Activated CD4-positive, alpha-beta memory T cell treated with anti-CD3 and anti-CD28 coated beads for 36 hours (primary cell): ENCODE measurements at regions not wholly inside any gene's neighbourhood (a gene's known extent, or its start where the extent isn't known, plus 50 kb on each side); places are given as distances from the start of the nearest gene placed in this dataset.

Experiments used
- CTCF ChIA-PET: fragments of 350-600 bp; sonication (Branson Sonifier 250); formaldehyde crosslinking; loops from one replicate; lab custom pipeline; 2021; ENCODE audit warnings: antibody characterized with exemption, inconsistent platforms; lab: Charles Lee
- POLR2A ChIA-PET: fragments of 350-600 bp; sonication (Branson Sonifier 250); formaldehyde crosslinking; loops from one replicate; lab custom pipeline; 2021; ENCODE audit warnings: antibody characterized with exemption; lab: Charles Lee
- DNase-seq: peaks from one replicate; pipeline ENCODE4 v3.0.0-alpha.2; 2020
- H3K27ac Mint-ChIP-seq: one replicate; pipeline ENCODE4 v1.8.0; 2021; ENCODE audit warnings: mixed read lengths
- H3K27me3 Mint-ChIP-seq: one replicate; pipeline ENCODE4 v1.8.0; 2021; ENCODE audit warnings: mixed read lengths
- H3K36me3 Mint-ChIP-seq: one replicate; pipeline ENCODE4 v1.8.0; 2021; ENCODE audit warnings: mixed read lengths
- H3K4me1 Mint-ChIP-seq: one replicate; pipeline ENCODE4 v1.8.0; 2021; ENCODE audit warnings: low read depth, mixed read lengths
- H3K4me3 Mint-ChIP-seq: one replicate; pipeline ENCODE4 v1.8.0; 2021; ENCODE audit warnings: mild to moderate bottlenecking, mixed read lengths
- H3K9me3 Mint-ChIP-seq: one replicate; pipeline ENCODE4 v1.8.0; 2021; ENCODE audit warnings: mixed read lengths
- intact Hi-C: fragments of 100-400 bp; cut with micrococcal nuclease; formaldehyde crosslinking; loops from one replicate; pipeline ENCODE4 v1.15.1; 2023

GRCh38 chr15:98427321-98427720 lies 221.0 kb upstream of the IGF1R start:
- Mint-ChIP-seq H3K27ac (no peak overlapping the region), H3K36me3 (no peaks in the 10 kb centered on the region), H3K9me3 (no peaks in the 10 kb centered on the region), H3K4me1 (peaks cover 5% of the 10 kb centered on the region), H3K27me3 (peaks cover 42% of the 10 kb centered on the region), H3K4me3 (no peak overlapping the region)
- no peak for DNase-seq
- ChIA-PET CTCF (interaction anchor here (1.0 to 2.5 kb wide), 5 partner anchors 13 to 119 kb away, joined by 4 to 17 read pairs (median 4); no protein-coding TSS in a partner anchor), POLR2A (no interaction called here)
- intact Hi-C loops: no loop called here

GRCh38 chr15:98428253-98428989 lies 219.9 kb upstream of the IGF1R start:
- DNase-seq: peak; percentile 65
- CTCF ChIA-PET: interaction anchor here (0.5 to 2.6 kb wide), 10 partner anchors 9 to 159 kb away, joined by 3 to 25 read pairs (median 4); no protein-coding TSS in a partner anchor
- H3K27me3 Mint-ChIP-seq: peaks cover 34% of the 10 kb centered on the region
- no peaks in the 10 kb centered on the region for H3K9me3 Mint-ChIP-seq
- no peak overlapping the region for H3K4me3 Mint-ChIP-seq
- intact Hi-C loops: loop anchor here (1.0 kb wide), 1 partner anchor 117 kb away; no protein-coding TSS in a partner anchor
- H3K4me1 Mint-ChIP-seq: peaks cover 5% of the 10 kb centered on the region
- POLR2A ChIA-PET: no interaction called here
- H3K36me3 Mint-ChIP-seq: no peaks in the 10 kb centered on the region
- no peak overlapping the region for H3K27ac Mint-ChIP-seq

- ChIA-PET CTCF (interaction anchor here (1.1 to 1.6 kb wide), 2 partner anchors 9 to 646 kb away, joined by 3 to 4 read pairs; no protein-coding TSS in a partner anchor), POLR2A (no interaction called here)
- Mint-ChIP-seq H3K4me3 (no peak overlapping the region), H3K27me3 (peaks cover 30% of the 10 kb centered on the region), H3K27ac (no peak overlapping the region), H3K4me1 (peaks cover 5% of the 10 kb centered on the region), H3K9me3 (no peaks in the 10 kb centered on the region), H3K36me3 (no peaks in the 10 kb centered on the region)
- DNase-seq: no peak
- intact Hi-C loops: no loop called here
Observed at GRCh38 chr15:98431171-98431570, 217.2 kb upstream of the IGF1R start.

- H3K27me3 Mint-ChIP-seq: peaks cover 19% of the 10 kb centered on the region
- H3K36me3 Mint-ChIP-seq: no peaks in the 10 kb centered on the region
- intact Hi-C loops: no loop called here
- no peak for DNase-seq
- H3K9me3 Mint-ChIP-seq: no peaks in the 10 kb centered on the region
- no peak overlapping the region for H3K4me3 Mint-ChIP-seq
- CTCF ChIA-PET: no interaction called here
- POLR2A ChIA-PET: no interaction called here
- no peak overlapping the region for H3K27ac Mint-ChIP-seq
- H3K4me1 Mint-ChIP-seq: peaks cover 5% of the 10 kb centered on the region
Observed at GRCh38 chr15:98433346-98433745, 215.0 kb upstream of the IGF1R start.

GRCh38 chr15:98433856-98434255 lies 214.5 kb upstream of the IGF1R start:
- Mint-ChIP-seq H3K9me3 (no peaks in the 10 kb centered on the region), H3K36me3 (no peaks in the 10 kb centered on the region), H3K4me3 (no peak overlapping the region), H3K27me3 (peaks cover 15% of the 10 kb centered on the region), H3K4me1 (peaks cover under 1% of the 10 kb centered on the region), H3K27ac (no peak overlapping the region)
- POLR2A ChIA-PET: no interaction called here
- CTCF ChIA-PET: no interaction called here
- DNase-seq: no peak
- intact Hi-C loops: no loop called here

- ChIA-PET POLR2A (no interaction called here), CTCF (no interaction called here)
- no peak for DNase-seq
- Mint-ChIP-seq H3K4me3 (no peak overlapping the region), H3K9me3 (no peaks in the 10 kb centered on the region), H3K27ac (no peak overlapping the region), H3K27me3 (peaks cover 8% of the 10 kb centered on the region), H3K4me1 (no peaks in the 10 kb centered on the region), H3K36me3 (no peaks in the 10 kb centered on the region)
- intact Hi-C loops: no loop called here
Observed at GRCh38 chr15:98437752-98438151, 210.6 kb upstream of the IGF1R start.

- no peak for DNase-seq
- Mint-ChIP-seq H3K4me1 (no peaks in the 10 kb centered on the region), H3K36me3 (no peaks in the 10 kb centered on the region), H3K27ac (no peak overlapping the region), H3K4me3 (no peak overlapping the region), H3K27me3 (peaks cover 10% of the 10 kb centered on the region), H3K9me3 (no peaks in the 10 kb centered on the region)
- POLR2A ChIA-PET: no interaction called here
- CTCF ChIA-PET: no interaction called here
- intact Hi-C loops: no loop called here
Observed at GRCh38 chr15:98438326-98438725, 210.0 kb upstream of the IGF1R start.

GRCh38 chr15:98438907-98439306 lies 209.4 kb upstream of the IGF1R start:
- no peak overlapping the region for H3K27ac Mint-ChIP-seq
- H3K4me3 Mint-ChIP-seq: no peak overlapping the region
- H3K9me3 Mint-ChIP-seq: no peaks in the 10 kb centered on the region
- DNase-seq: no peak
- CTCF ChIA-PET: no interaction called here
- intact Hi-C loops: no loop called here
- no peaks in the 10 kb centered on the region for H3K4me1 Mint-ChIP-seq
- POLR2A ChIA-PET: no interaction called here
- H3K27me3 Mint-ChIP-seq: peaks cover 10% of the 10 kb centered on the region
- no peaks in the 10 kb centered on the region for H3K36me3 Mint-ChIP-seq

GRCh38 chr15:98439523-98439942 lies 208.8 kb upstream of the IGF1R start:
- Mint-ChIP-seq H3K27me3 (peaks cover 13% of the 10 kb centered on the region), H3K4me1 (no peaks in the 10 kb centered on the region), H3K27ac (no peak overlapping the region), H3K4me3 (no peak overlapping the region), H3K9me3 (no peaks in the 10 kb centered on the region), H3K36me3 (no peaks in the 10 kb centered on the region)
- intact Hi-C loops: no loop called here
- CTCF ChIA-PET: interaction anchor here (0.9 to 1.0 kb wide), 2 partner anchors 14 to 18 kb away, joined by 3 read pairs; no protein-coding TSS in a partner anchor
- DNase-seq: no peak
- POLR2A ChIA-PET: no interaction called here

- no peak overlapping the region for H3K27ac Mint-ChIP-seq
- peaks cover 13% of the 10 kb centered on the region for H3K27me3 Mint-ChIP-seq
- ChIA-PET POLR2A (no interaction called here), CTCF (interaction anchor here (1.0 to 1.7 kb wide), 2 partner anchors 13 to 14 kb away, joined by 4 read pairs; no protein-coding TSS in a partner anchor)
- no peaks in the 10 kb centered on the region for H3K36me3 Mint-ChIP-seq
- H3K4me3 Mint-ChIP-seq: no peak overlapping the region
- H3K9me3 Mint-ChIP-seq: no peaks in the 10 kb centered on the region
- no peak for DNase-seq
- no peaks in the 10 kb centered on the region for H3K4me1 Mint-ChIP-seq
- intact Hi-C loops: no loop called here
Observed at GRCh38 chr15:98440917-98441316, 207.4 kb upstream of the IGF1R start.

- H3K27me3 Mint-ChIP-seq: peaks cover 16% of the 10 kb centered on the region
- POLR2A ChIA-PET: no interaction called here
- H3K4me1 Mint-ChIP-seq: no peaks in the 10 kb centered on the region
- no peak overlapping the region for H3K4me3 Mint-ChIP-seq
- intact Hi-C loops: no loop called here
- no peaks in the 10 kb centered on the region for H3K9me3 Mint-ChIP-seq
- no peaks in the 10 kb centered on the region for H3K36me3 Mint-ChIP-seq
- no peak overlapping the region for H3K27ac Mint-ChIP-seq
- CTCF ChIA-PET: interaction anchor here (0.6 to 2.4 kb wide), 9 partner anchors 9 to 635 kb away, joined by 3 to 7 read pairs (median 4); no protein-coding TSS in a partner anchor
- DNase-seq: no peak
Observed at GRCh38 chr15:98441599-98441998, 206.7 kb upstream of the IGF1R start.

- ChIA-PET CTCF (interaction anchor here (0.6 to 2.4 kb wide), 10 partner anchors 10 to 634 kb away, joined by 3 to 7 read pairs (median 4); no protein-coding TSS in a partner anchor), POLR2A (no interaction called here)
Observed at GRCh38 chr15:98442379-98442833, 205.9 kb upstream of the IGF1R start.

More at GRCh38 chr15:98442379-98442833, 205.9 kb upstream of the IGF1R start:
- H3K4me1 Mint-ChIP-seq: no peaks in the 10 kb centered on the region
- no peak overlapping the region for H3K27ac Mint-ChIP-seq
- intact Hi-C loops: loop anchor here (1.0 to 2.0 kb wide), 2 partner anchors 216 to 634 kb away; no protein-coding TSS in a partner anchor
- H3K27me3 Mint-ChIP-seq: peaks cover 16% of the 10 kb centered on the region
- no peaks in the 10 kb centered on the region for H3K36me3 Mint-ChIP-seq
- H3K4me3 Mint-ChIP-seq: no peak overlapping the region
- DNase-seq: peak; percentile 70
- H3K9me3 Mint-ChIP-seq: no peaks in the 10 kb centered on the region
